Natural killer cell (primary cell): ENCODE measurements at regions not wholly inside any gene's neighbourhood (a gene's known extent, or its start where the extent isn't known, plus 50 kb on each side); places are given as distances from the start of the nearest gene placed in this dataset.

Experiments
- ATAC-seq, 3 donors: fragments of 150-1000 bp in 2 of 3; fragments of 200-7000 bp in 1 of 3; cut with Tn5 transposase; 1 replicate in 1 of 3; 2 replicates in 2 of 3; pipeline ENCODE4 v1.10.0; 2021; ENCODE audit warnings: mild to moderate bottlenecking in 2 of 3, moderate library complexity in 2 of 3
- DNase-seq, 2 donors: peaks; one replicate each; pipeline versions ENCODE4 v3.0.0 to v3.0.0-alpha.2; 2013 to 2021; ENCODE audit warnings: mixed read lengths in 1 of 2
- H3K27ac ChIP-seq: one replicate; pipeline ENCODE4 v1.5.1; 2013; ENCODE audit warnings: mild to moderate bottlenecking, low read length
- H3K27me3 ChIP-seq: one replicate; pipeline ENCODE4 v1.6.1; 2013; ENCODE audit warnings: low read length; ENCODE audit not compliant: control insufficient read depth, insufficient read depth
- H3K36me3 ChIP-seq: one replicate; pipeline ENCODE4 v1.6.1; 2013; ENCODE audit warnings: low read length; ENCODE audit not compliant: control insufficient read depth, insufficient read depth
- H3K4me1 ChIP-seq: one replicate; pipeline ENCODE4 v1.6.1; 2013; ENCODE audit warnings: low read length; ENCODE audit not compliant: control insufficient read depth, insufficient read depth
- H3K4me3 ChIP-seq: one replicate; pipeline ENCODE4 v1.5.1; 2013; ENCODE audit warnings: low read length
- H3K9me3 ChIP-seq: one replicate; pipeline ENCODE4 v1.6.1; 2013; ENCODE audit warnings: low read length; ENCODE audit not compliant: control insufficient read depth, insufficient read depth
- H3K27ac Mint-ChIP-seq, 2 donors: one replicate each; pipeline ENCODE4 v1.8.0; 2022; ENCODE audit warnings: mild to moderate bottlenecking in 2 of 2, mixed read lengths in 2 of 2, moderate library complexity in 1 of 2
- H3K27me3 Mint-ChIP-seq, 2 donors: one replicate each; pipeline ENCODE4 v1.8.0; 2022; ENCODE audit warnings: low read depth in 2 of 2, mixed read lengths in 2 of 2
- H3K36me3 Mint-ChIP-seq: one replicate; pipeline ENCODE4 v1.8.0; 2022; ENCODE audit warnings: mixed read lengths
- H3K4me1 Mint-ChIP-seq, 2 donors: one replicate each; pipeline ENCODE4 v1.8.0; 2022; ENCODE audit warnings: mixed read lengths in 2 of 2
- H3K4me3 Mint-ChIP-seq: one replicate; pipeline ENCODE4 v1.8.0; 2022; ENCODE audit warnings: mild to moderate bottlenecking, moderate library complexity, mixed read lengths
- H3K9me3 Mint-ChIP-seq, 2 donors: one replicate each; pipeline ENCODE4 v1.8.0; 2022; ENCODE audit warnings: mixed read lengths in 2 of 2
- CTCF ChIP-seq: fragments of 200-600 bp; IDR thresholded peaks from one replicate; pipeline ENCODE4 v1.8.0; 2022; ENCODE audit warnings: antibody characterized with exemption
- WGBS: methylation state at CpG from one replicate; pipeline ENCODE4 v1.1.7; 2013; ENCODE audit warnings: missing lambda C conversion rate; ENCODE audit not compliant: insufficient coverage; 5-methylcytosine and 5-hydroxymethylcytosine counted together
- intact Hi-C: fragments of 100-400 bp; cut with micrococcal nuclease; formaldehyde crosslinking; loops from one replicate; pipeline ENCODE4 v1.14.2; 2022

- Histone ChIP-seq H3K36me3 (no peaks in the 10 kb centered on the region), H3K27me3 (no peaks in the 10 kb centered on the region), H3K4me3 (no peak overlapping the region), H3K27ac (no peak overlapping the region), H3K4me1 (no peaks in the 10 kb centered on the region), H3K9me3 (no peaks in the 10 kb centered on the region)
- WGBS, result 87% methylated on average over 1 of the region's 1 CpG
- H3K27ac Mint-ChIP-seq, result no peak overlapping the region
- no peak for DNase-seq
- no peak for ATAC-seq
- H3K9me3 Mint-ChIP-seq, result peaks cover 10 to 15% of the 10 kb centered on the region in 2 donors
- H3K4me1 Mint-ChIP-seq, result no peaks in the 10 kb centered on the region
- TF ChIP-seq CTCF, result no peak
- H3K27me3 Mint-ChIP-seq, result no peaks in the 10 kb centered on the region
- no peak overlapping the region for H3K4me3 Mint-ChIP-seq
- intact Hi-C loops, result no loop called here
- no peaks in the 10 kb centered on the region for H3K36me3 Mint-ChIP-seq
Measured at GRCh38 chr4:45578874-45579273, 545.0 kb downstream of the GABRG1 start.

GRCh38 chr4:45576275-45576674, 547.6 kb downstream of the GABRG1 start:
- intact Hi-C loops, result no loop called here
- H3K9me3 ChIP-seq, result no peaks in the 10 kb centered on the region
- Mint-ChIP-seq H3K36me3 (no peaks in the 10 kb centered on the region), H3K9me3 (peaks cover 9 to 19% of the 10 kb centered on the region in 2 donors), H3K4me3 (no peak overlapping the region), H3K4me1 (no peaks in the 10 kb centered on the region), H3K27me3 (no peaks in the 10 kb centered on the region), H3K27ac (no peak overlapping the region)
- no peaks in the 10 kb centered on the region for H3K36me3 ChIP-seq
- no peaks in the 10 kb centered on the region for H3K4me1 ChIP-seq
- no peak overlapping the region for H3K4me3 ChIP-seq
- DNase-seq (no peak), ATAC-seq (no peak)
- TF ChIP-seq CTCF, result no peak
- H3K27me3 ChIP-seq, result no peaks in the 10 kb centered on the region
- WGBS, result 81% methylated on average over 2 of the region's 2 CpGs
- H3K27ac ChIP-seq, result no peak overlapping the region

- ATAC-seq (no peak), DNase-seq (no peak)
- no peak overlapping the region for H3K4me3 ChIP-seq
- Mint-ChIP-seq H3K9me3 (peaks cover 7 to 14% of the 10 kb centered on the region in 2 donors), H3K4me3 (no peak overlapping the region), H3K27ac (no peak overlapping the region), H3K36me3 (no peaks in the 10 kb centered on the region), H3K4me1 (no peaks in the 10 kb centered on the region), H3K27me3 (no peaks in the 10 kb centered on the region)
- no peak for TF ChIP-seq CTCF
- WGBS, result 67% methylated on average over 1 of the region's 1 CpG
- H3K9me3 ChIP-seq, result no peaks in the 10 kb centered on the region
- intact Hi-C loops, result no loop called here
- no peaks in the 10 kb centered on the region for H3K36me3 ChIP-seq
- H3K27ac ChIP-seq, result no peak overlapping the region
- no peaks in the 10 kb centered on the region for H3K27me3 ChIP-seq
- no peaks in the 10 kb centered on the region for H3K4me1 ChIP-seq
Measured at GRCh38 chr4:45569619-45570018, 554.2 kb downstream of the GABRG1 start.

- no peak overlapping the region for H3K27ac ChIP-seq
- DNase-seq (no peak), ATAC-seq (no peak)
- H3K36me3 Mint-ChIP-seq, result no peaks in the 10 kb centered on the region
- H3K27me3 Mint-ChIP-seq, result no peaks in the 10 kb centered on the region
- no peak overlapping the region for H3K4me3 Mint-ChIP-seq
- no peaks in the 10 kb centered on the region for H3K36me3 ChIP-seq
- no peak overlapping the region for H3K4me3 ChIP-seq
- TF ChIP-seq CTCF, result no peak
- H3K9me3 Mint-ChIP-seq, result peaks cover 9 to 14% of the 10 kb centered on the region in 2 donors
- no peaks in the 10 kb centered on the region for H3K4me1 ChIP-seq
- no peaks in the 10 kb centered on the region for H3K4me1 Mint-ChIP-seq
- no peaks in the 10 kb centered on the region for H3K27me3 ChIP-seq
- H3K27ac Mint-ChIP-seq, result no peak overlapping the region
- H3K9me3 ChIP-seq, result no peaks in the 10 kb centered on the region
- 67% methylated on average over 2 of the region's 3 CpGs for WGBS
- intact Hi-C loops, result no loop called here
Measured at GRCh38 chr4:45568694-45569093, 555.2 kb downstream of the GABRG1 start.
